H9 (cell line): ENCODE measurements at regions not wholly inside any gene's neighbourhood (a gene's known extent, or its start where the extent isn't known, plus 50 kb on each side); places are given as distances from the start of the nearest gene placed in this dataset.

ENCODE experiments used
- DNase-seq: peaks from one replicate; pipeline ENCODE4 v3.0.0-alpha.2; 2017
- H2AFZ ChIP-seq: one replicate; pipeline ENCODE4 v1.6.1; 2013; ENCODE audit warnings: mild to moderate bottlenecking, low read length, control low read depth, moderate library complexity
- H2AK5ac ChIP-seq: 2 replicates; pipeline ENCODE4 v1.6.1; 2013; ENCODE audit warnings: low read length, control low read depth, mixed read lengths; ENCODE audit not compliant: insufficient read length
- H2BK120ac ChIP-seq: one replicate; pipeline ENCODE4 v1.6.1; 2013; ENCODE audit warnings: low read depth, mild to moderate bottlenecking, low read length, control low read depth, inconsistent platforms; ENCODE audit not compliant: poor library complexity, severe bottlenecking
- H2BK12ac ChIP-seq: 2 replicates; pipeline ENCODE4 v1.6.1; 2013; ENCODE audit warnings: low read length, control low read depth, mixed read lengths, low read depth; ENCODE audit not compliant: insufficient read length
- H2BK15ac ChIP-seq: 2 replicates; pipeline ENCODE4 v1.6.1; 2013; ENCODE audit warnings: low read depth, low read length, control low read depth
- H2BK20ac ChIP-seq: one replicate; pipeline ENCODE4 v1.6.1; 2013; ENCODE audit warnings: low read depth, mild to moderate bottlenecking, low read length, control low read depth, inconsistent platforms; ENCODE audit not compliant: poor library complexity, severe bottlenecking
- H2BK5ac ChIP-seq: 2 replicates; pipeline ENCODE4 v1.6.1; 2013; ENCODE audit warnings: low read length, control low read depth, mixed read lengths; ENCODE audit not compliant: insufficient read length
- H3K14ac ChIP-seq: 2 replicates; pipeline ENCODE4 v1.6.1; 2013; ENCODE audit warnings: low read length, control low read depth; ENCODE audit not compliant: insufficient read depth
- H3K18ac ChIP-seq: 2 replicates; pipeline ENCODE4 v1.6.1; 2013; ENCODE audit warnings: low read depth, mild to moderate bottlenecking, mixed read lengths, low read length, control low read depth; ENCODE audit not compliant: insufficient read length
- H3K23ac ChIP-seq: 2 replicates; pipeline ENCODE4 v1.6.1; 2013; ENCODE audit warnings: low read length, control low read depth, mixed read lengths, low read depth; ENCODE audit not compliant: insufficient read length
- H3K23me2 ChIP-seq: 2 replicates; pipeline ENCODE4 v1.6.1; 2013; ENCODE audit warnings: low read depth, mild to moderate bottlenecking, mixed read lengths, low read length, control low read depth; ENCODE audit not compliant: insufficient read length, poor library complexity, severe bottlenecking
- H3K27ac ChIP-seq: 2 replicates; pipeline ENCODE4 v1.5.1; 2013; ENCODE audit warnings: low read length, control low read depth, mixed read lengths, low read depth; ENCODE audit not compliant: insufficient read length
- H3K27me3 ChIP-seq: 2 replicates; pipeline ENCODE4 v1.6.1; 2013; ENCODE audit warnings: low read length, control low read depth, inconsistent platforms; ENCODE audit not compliant: insufficient read depth
- H3K4ac ChIP-seq: 2 replicates; pipeline ENCODE4 v1.6.1; 2013; ENCODE audit warnings: low read depth, mild to moderate bottlenecking, control low read depth, inconsistent platforms, low read length, moderate library complexity
- H3K4me1 ChIP-seq: 2 replicates; pipeline ENCODE4 v1.6.1; 2013; ENCODE audit warnings: low read length, control low read depth, inconsistent platforms; ENCODE audit not compliant: insufficient read depth
- H3K4me2 ChIP-seq: 2 replicates; pipeline ENCODE4 v1.6.1; 2013; ENCODE audit warnings: low read length, control low read depth, mixed read lengths; ENCODE audit not compliant: insufficient read length, insufficient read depth
- H3K56ac ChIP-seq: 2 replicates; pipeline ENCODE4 v1.6.1; 2013; ENCODE audit warnings: low read depth, mild to moderate bottlenecking, mixed read lengths, low read length, control low read depth; ENCODE audit not compliant: insufficient read length
- H3K79me1 ChIP-seq: 2 replicates; pipeline ENCODE4 v1.6.1; 2013; ENCODE audit warnings: low read depth, mild to moderate bottlenecking, moderate library complexity, low read length, control low read depth, inconsistent platforms; ENCODE audit not compliant: insufficient read depth, poor library complexity, severe bottlenecking
- H3K79me2 ChIP-seq: 2 replicates; pipeline ENCODE4 v1.6.1; 2013; ENCODE audit warnings: low read length, control low read depth, inconsistent platforms; ENCODE audit not compliant: insufficient read depth
- H3K9ac ChIP-seq: 2 replicates; pipeline ENCODE4 v1.6.1; 2013; ENCODE audit warnings: low read length, control low read depth, mixed read lengths; ENCODE audit not compliant: insufficient read length; ENCODE audit errors: extremely low read depth
- H3K9me3 ChIP-seq: one replicate; pipeline ENCODE4 v1.6.1; 2013; ENCODE audit warnings: low read depth, low read length, inconsistent platforms; ENCODE audit not compliant: control insufficient read depth
- H3T11ph ChIP-seq: one replicate; pipeline ENCODE4 v1.6.1; 2013; ENCODE audit warnings: mild to moderate bottlenecking, low read length, control low read depth, inconsistent platforms
- H4K20me1 ChIP-seq: one replicate; pipeline ENCODE4 v1.6.1; 2013; ENCODE audit not compliant: control insufficient read depth, insufficient read length, insufficient read depth
- H4K5ac ChIP-seq: 2 replicates; pipeline ENCODE4 v1.6.1; 2013; ENCODE audit warnings: low read depth, mild to moderate bottlenecking, mixed read lengths, low read length, control low read depth; ENCODE audit not compliant: insufficient read length
- H4K8ac ChIP-seq: replicated peaks from 2 replicates; pipeline ENCODE4 v1.6.1; 2013; ENCODE audit warnings: low read length, control low read depth, mixed read lengths, low read depth; ENCODE audit not compliant: insufficient read length
- H4K91ac ChIP-seq: 2 replicates; pipeline ENCODE4 v1.6.1; 2013; ENCODE audit warnings: low read depth, mild to moderate bottlenecking, moderate library complexity, mixed read lengths, low read length, control low read depth; ENCODE audit not compliant: insufficient read length
- H3K27ac Mint-ChIP-seq, 3 experiments: 2 replicates in 2 of 3; 3 replicates in 1 of 3; pipeline ENCODE4 v1.8.0; 2020 to 2021; ENCODE audit warnings: mixed read lengths in 3 of 3, mild to moderate bottlenecking in 1 of 3, moderate library complexity in 1 of 3
- H3K27me3 Mint-ChIP-seq: 2 replicates; pipeline ENCODE4 v1.8.0; 2021; ENCODE audit warnings: low read depth, mild to moderate bottlenecking, moderate library complexity, mixed read lengths
- H3K36me3 Mint-ChIP-seq, 3 experiments: 2 replicates in 2 of 3; 3 replicates in 1 of 3; pipeline ENCODE4 v1.8.0; 2020 to 2021; ENCODE audit warnings: low read depth in 3 of 3, mixed read lengths in 3 of 3; ENCODE audit not compliant: insufficient read depth in 1 of 3
- H3K4me1 Mint-ChIP-seq, 2 experiments: 2 replicates each; pipeline ENCODE4 v1.8.0; 2020; ENCODE audit warnings: mixed read lengths in 2 of 2
- H3K4me3 Mint-ChIP-seq, 2 experiments: 2 replicates in 1 of 2; 3 replicates in 1 of 2; pipeline ENCODE4 v1.8.0; 2020 to 2021; ENCODE audit warnings: mild to moderate bottlenecking in 2 of 2, mixed read lengths in 2 of 2, moderate library complexity in 1 of 2
- H3K9me3 Mint-ChIP-seq, 2 experiments: 2 replicates in 1 of 2; 3 replicates in 1 of 2; pipeline ENCODE4 v1.8.0; 2020; ENCODE audit warnings: mild to moderate bottlenecking in 2 of 2, mixed read lengths in 2 of 2, moderate library complexity in 1 of 2
- WGBS: extraction: QIAGEN DNeasy Blood & Tissue Kit; methylation state at CpG from one replicate; pipeline ENCODE4 v1.1.7; 2013; ENCODE audit warnings: missing lambda C conversion rate, low lambda C conversion rate, mixed read lengths; ENCODE audit not compliant: insufficient read length; ENCODE audit errors: extremely low coverage; 5-methylcytosine and 5-hydroxymethylcytosine counted together
- TF ChIP-seq, protein P1 (sequence below): fragments of 200-600 bp; sonication (generic); conservative IDR thresholded peaks from 3 replicates; pipeline ENCODE4 v1.8.0; 2021; ENCODE audit warnings: antibody characterized with exemption, mild to moderate bottlenecking

DNA sequence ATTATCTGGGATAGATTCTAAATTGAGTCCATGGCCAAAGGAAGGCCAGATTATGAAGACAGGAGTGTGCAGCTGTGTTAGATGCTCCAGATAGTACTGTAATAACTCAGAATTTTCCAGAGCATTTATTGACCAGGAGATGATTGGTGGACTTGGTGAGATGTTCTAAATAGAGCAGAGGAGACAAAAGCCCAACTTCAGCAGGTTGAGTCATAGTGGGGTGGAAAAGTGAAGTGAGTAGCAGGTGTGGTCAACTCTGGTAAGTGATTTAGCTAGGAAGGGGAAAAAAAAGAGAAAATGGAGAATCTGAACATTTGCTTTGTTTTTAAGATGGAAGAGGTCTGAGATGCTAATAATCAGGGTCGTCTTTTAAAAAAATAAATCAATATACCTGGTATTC is 227.4 kb downstream of the TMEM200A start:
- Histone ChIP-seq H3T11ph (no peak overlapping the region), H3K4ac (no peak overlapping the region), H2AK5ac (no peak overlapping the region), H4K20me1 (no peaks in the 10 kb centered on the region), H2BK12ac (no peak overlapping the region), H3K23me2 (no peaks in the 10 kb centered on the region), H4K91ac (no peak overlapping the region), H2BK5ac (no peak overlapping the region), H4K5ac (no peak overlapping the region), H2AFZ (no peak overlapping the region), H3K27ac (no peak overlapping the region), H2BK15ac (no peak overlapping the region), H2BK120ac (no peak overlapping the region), H3K4me2 (no peak overlapping the region), H2BK20ac (no peak overlapping the region), H3K56ac (no peak overlapping the region), H3K23ac (no peak overlapping the region), H4K8ac (no peak overlapping the region), H3K4me1 (no peaks in the 10 kb centered on the region), H3K27me3 (no peaks in the 10 kb centered on the region), H3K9me3 (no peaks in the 10 kb centered on the region), H3K18ac (no peak overlapping the region), H3K79me1 (no peaks in the 10 kb centered on the region), H3K9ac (no peak overlapping the region), H3K14ac (no peak overlapping the region), H3K79me2 (no peaks in the 10 kb centered on the region)
- Mint-ChIP-seq H3K9me3 (peaks cover 0 to 5% of the 10 kb centered on the region in 2 experiments; a peak in 4 of 5 replicates), H3K27me3 (no peaks in the 10 kb centered on the region), H3K4me3 (no peak overlapping the region), H3K27ac (no peak overlapping the region), H3K4me1 (peaks cover 0 to 2% of the 10 kb centered on the region in 2 experiments; a peak in 1 of 4 replicates), H3K36me3 (peaks cover 0 to 5% (median 0%) of the 10 kb centered on the region in 3 experiments; a peak in 4 of 7 replicates)
- no CpG with 5 or more reads among the region's 1 CpG for WGBS
- DNase-seq, result no peak
- TF ChIP-seq, protein P1, sequence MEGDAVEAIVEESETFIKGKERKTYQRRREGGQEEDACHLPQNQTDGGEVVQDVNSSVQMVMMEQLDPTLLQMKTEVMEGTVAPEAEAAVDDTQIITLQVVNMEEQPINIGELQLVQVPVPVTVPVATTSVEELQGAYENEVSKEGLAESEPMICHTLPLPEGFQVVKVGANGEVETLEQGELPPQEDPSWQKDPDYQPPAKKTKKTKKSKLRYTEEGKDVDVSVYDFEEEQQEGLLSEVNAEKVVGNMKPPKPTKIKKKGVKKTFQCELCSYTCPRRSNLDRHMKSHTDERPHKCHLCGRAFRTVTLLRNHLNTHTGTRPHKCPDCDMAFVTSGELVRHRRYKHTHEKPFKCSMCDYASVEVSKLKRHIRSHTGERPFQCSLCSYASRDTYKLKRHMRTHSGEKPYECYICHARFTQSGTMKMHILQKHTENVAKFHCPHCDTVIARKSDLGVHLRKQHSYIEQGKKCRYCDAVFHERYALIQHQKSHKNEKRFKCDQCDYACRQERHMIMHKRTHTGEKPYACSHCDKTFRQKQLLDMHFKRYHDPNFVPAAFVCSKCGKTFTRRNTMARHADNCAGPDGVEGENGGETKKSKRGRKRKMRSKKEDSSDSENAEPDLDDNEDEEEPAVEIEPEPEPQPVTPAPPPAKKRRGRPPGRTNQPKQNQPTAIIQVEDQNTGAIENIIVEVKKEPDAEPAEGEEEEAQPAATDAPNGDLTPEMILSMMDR, result no peak
